SK-N-SH treated with all-trans-retinoic acid at 6 μM for 48 hours (cell line): ENCODE measurements at regions not wholly inside any gene's neighbourhood (a gene's known extent, or its start where the extent isn't known, plus 50 kb on each side); places are given as distances from the start of the nearest gene placed in this dataset.

Experiments used
- ARNTL ChIP-seq: fragments of 450-650 bp; formaldehyde crosslinking; IDR thresholded peaks from 2 replicates; pipeline ENCODE4 v1.5.0; 2020; ENCODE audit warnings: low read depth, mild to moderate bottlenecking, moderate library complexity, borderline replicate concordance
- BACH2 ChIP-seq: fragments of 250-450 bp; sonication (Bioruptor Pico); IDR thresholded peaks from 2 replicates; pipeline ENCODE4 v1.9.0; 2021; ENCODE audit warnings: mild to moderate bottlenecking, borderline replicate concordance
- POU6F1 ChIP-seq: fragments of 250-450 bp; sonication (Bioruptor Pico); IDR thresholded peaks from 2 replicates; pipeline ENCODE4 v1.8.0; 2021; ENCODE audit warnings: low read depth, mild to moderate bottlenecking, moderate library complexity, borderline replicate concordance
- RARB ChIP-seq: fragments of 250-450 bp; sonication (Bioruptor Pico); IDR thresholded peaks from 2 replicates; pipeline ENCODE4 v1.8.0; 2021; ENCODE audit warnings: mild to moderate bottlenecking, moderate library complexity
- TCF4 ChIP-seq: fragments of 250-450 bp; sonication (Bioruptor Pico); IDR thresholded peaks from 2 replicates; pipeline ENCODE4 v1.8.0; 2021; ENCODE audit warnings: mild to moderate bottlenecking, moderate library complexity, borderline replicate concordance
- TOX ChIP-seq: fragments of 250-450 bp; sonication (Bioruptor Pico); IDR thresholded peaks from 2 replicates; pipeline ENCODE4 v1.8.0; 2021; ENCODE audit warnings: mild to moderate bottlenecking, moderate library complexity, borderline replicate concordance
- ZC3H10 ChIP-seq: fragments of 250-450 bp; sonication (Bioruptor Pico); IDR thresholded peaks from 2 replicates; pipeline ENCODE4 v1.5.1; 2021; ENCODE audit warnings: mild to moderate bottlenecking, moderate library complexity
- ZFP3 ChIP-seq: fragments of 250-450 bp; sonication (Bioruptor Pico); IDR thresholded peaks from 2 replicates; pipeline ENCODE4 v1.5.0; 2020; ENCODE audit warnings: mild to moderate bottlenecking, moderate library complexity
- ZFP30 ChIP-seq: fragments of 450-650 bp; formaldehyde crosslinking; IDR thresholded peaks from 2 replicates; pipeline ENCODE4 v1.5.0; 2022; ENCODE audit warnings: mild to moderate bottlenecking, moderate library complexity
- ZNF565 ChIP-seq: fragments of 450-650 bp; formaldehyde crosslinking; conservative IDR thresholded peaks from 2 replicates; pipeline ENCODE4 v1.5.0; 2020; ENCODE audit warnings: low read depth, mild to moderate bottlenecking, moderate library complexity
- ZNF8 ChIP-seq: fragments of 450-650 bp; formaldehyde crosslinking; IDR thresholded peaks from 2 replicates; pipeline ENCODE4 v1.5.0; 2020; ENCODE audit warnings: mild to moderate bottlenecking, moderate library complexity
- TF ChIP-seq, protein P1 (sequence below): fragments of 250-450 bp; sonication (Bioruptor Pico); IDR thresholded peaks from 2 replicates; pipeline ENCODE4 v1.5.0; 2020; ENCODE audit warnings: mild to moderate bottlenecking, moderate library complexity
- TF ChIP-seq, protein P2 (sequence below): fragments of 250-450 bp; sonication (Bioruptor Pico); IDR thresholded peaks from 2 replicates; pipeline ENCODE4 v1.5.1; 2020; ENCODE audit warnings: low read depth, mild to moderate bottlenecking, moderate library complexity

DNA sequence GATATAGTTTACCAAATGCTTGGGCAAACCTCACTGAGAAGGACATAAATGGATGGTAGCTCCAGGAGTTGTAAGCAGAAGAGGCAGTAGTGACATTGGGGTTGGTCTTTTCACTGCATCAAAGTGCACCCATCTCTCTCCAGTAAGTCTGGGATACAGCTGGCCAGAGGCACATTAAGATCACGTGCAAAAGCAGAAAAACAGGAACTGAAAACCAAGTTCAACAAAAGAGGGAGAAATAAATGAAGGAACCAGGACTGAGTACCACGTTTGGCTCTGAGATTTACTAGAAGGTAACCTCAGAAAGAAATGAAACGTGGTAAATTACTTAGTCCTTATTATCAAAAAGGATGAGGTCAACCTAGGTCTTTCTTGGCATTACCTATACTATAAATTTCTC, 259.2 kb downstream of the OSR1 start:
- TF ChIP-seq ZNF565 (CRISPR knock-in tag) (no peak), RARB (CRISPR knock-in tag) (no peak), TOX (CRISPR knock-in tag) (no peak), ARNTL (CRISPR knock-in tag) (no peak), ZFP3 (CRISPR knock-in tag) (no peak), POU6F1 (CRISPR knock-in tag) (no peak), TCF4 (no peak), ZNF8 (CRISPR knock-in tag) (no peak), ZC3H10 (CRISPR knock-in tag) (no peak), ZFP30 (CRISPR knock-in tag) (no peak), BACH2 (CRISPR knock-in tag) (no peak)
- TF ChIP-seq, protein P1, sequence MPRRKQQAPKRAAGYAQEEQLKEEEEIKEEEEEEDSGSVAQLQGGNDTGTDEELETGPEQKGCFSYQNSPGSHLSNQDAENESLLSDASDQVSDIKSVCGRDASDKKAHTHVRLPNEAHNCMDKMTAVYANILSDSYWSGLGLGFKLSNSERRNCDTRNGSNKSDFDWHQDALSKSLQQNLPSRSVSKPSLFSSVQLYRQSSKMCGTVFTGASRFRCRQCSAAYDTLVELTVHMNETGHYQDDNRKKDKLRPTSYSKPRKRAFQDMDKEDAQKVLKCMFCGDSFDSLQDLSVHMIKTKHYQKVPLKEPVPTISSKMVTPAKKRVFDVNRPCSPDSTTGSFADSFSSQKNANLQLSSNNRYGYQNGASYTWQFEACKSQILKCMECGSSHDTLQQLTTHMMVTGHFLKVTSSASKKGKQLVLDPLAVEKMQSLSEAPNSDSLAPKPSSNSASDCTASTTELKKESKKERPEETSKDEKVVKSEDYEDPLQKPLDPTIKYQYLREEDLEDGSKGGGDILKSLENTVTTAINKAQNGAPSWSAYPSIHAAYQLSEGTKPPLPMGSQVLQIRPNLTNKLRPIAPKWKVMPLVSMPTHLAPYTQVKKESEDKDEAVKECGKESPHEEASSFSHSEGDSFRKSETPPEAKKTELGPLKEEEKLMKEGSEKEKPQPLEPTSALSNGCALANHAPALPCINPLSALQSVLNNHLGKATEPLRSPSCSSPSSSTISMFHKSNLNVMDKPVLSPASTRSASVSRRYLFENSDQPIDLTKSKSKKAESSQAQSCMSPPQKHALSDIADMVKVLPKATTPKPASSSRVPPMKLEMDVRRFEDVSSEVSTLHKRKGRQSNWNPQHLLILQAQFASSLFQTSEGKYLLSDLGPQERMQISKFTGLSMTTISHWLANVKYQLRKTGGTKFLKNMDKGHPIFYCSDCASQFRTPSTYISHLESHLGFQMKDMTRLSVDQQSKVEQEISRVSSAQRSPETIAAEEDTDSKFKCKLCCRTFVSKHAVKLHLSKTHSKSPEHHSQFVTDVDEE (CRISPR knock-in tag): no peak
- TF ChIP-seq, protein P2, sequence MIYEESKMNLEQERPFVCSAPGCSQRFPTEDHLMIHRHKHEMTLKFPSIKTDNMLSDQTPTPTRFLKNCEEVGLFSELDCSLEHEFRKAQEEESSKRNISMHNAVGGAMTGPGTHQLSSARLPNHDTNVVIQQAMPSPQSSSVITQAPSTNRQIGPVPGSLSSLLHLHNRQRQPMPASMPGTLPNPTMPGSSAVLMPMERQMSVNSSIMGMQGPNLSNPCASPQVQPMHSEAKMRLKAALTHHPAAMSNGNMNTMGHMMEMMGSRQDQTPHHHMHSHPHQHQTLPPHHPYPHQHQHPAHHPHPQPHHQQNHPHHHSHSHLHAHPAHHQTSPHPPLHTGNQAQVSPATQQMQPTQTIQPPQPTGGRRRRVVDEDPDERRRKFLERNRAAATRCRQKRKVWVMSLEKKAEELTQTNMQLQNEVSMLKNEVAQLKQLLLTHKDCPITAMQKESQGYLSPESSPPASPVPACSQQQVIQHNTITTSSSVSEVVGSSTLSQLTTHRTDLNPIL (CRISPR knock-in tag): no peak
